ENCODE measurements at regions not wholly inside any gene's neighbourhood (a gene's known extent, or its start where the extent isn't known, plus 50 kb on each side); places are given as distances from the start of the nearest gene placed in this dataset.

GRCh38 chr2:5454051-5454390 lies 238.2 kb upstream of the SOX11 start:
- WGBS, result 85% methylated on average over 3 of the region's 4 CpGs
- Histone ChIP-seq H3K9ac (ENCODE audit: low read depth, low read length) (no peak overlapping the region), H3K4me1 (ENCODE audit: insufficient read depth, low read length) (peaks cover 15% of the 10 kb centered on the region), H3K36me3 (ENCODE audit: insufficient read depth, low read length) (no peaks in the 10 kb centered on the region), H3K9me3 (ENCODE audit: insufficient read depth, low read depth, low read length) (no peaks in the 10 kb centered on the region), H3K4me3 (ENCODE audit: low read length) (no peak overlapping the region), H3K27ac (ENCODE audit: low read depth, low read length) (no peak overlapping the region), H3K27me3 (ENCODE audit: insufficient read depth, low read length) (no peaks in the 10 kb centered on the region)

GRCh38 chr2:5459041-5459440 lies 233.1 kb upstream of the SOX11 start:
- Histone ChIP-seq H3K36me3 (ENCODE audit: insufficient read depth, low read length) (no peaks in the 10 kb centered on the region), H3K27ac (ENCODE audit: low read depth, low read length) (no peak overlapping the region), H3K9me3 (ENCODE audit: insufficient read depth, low read depth, low read length) (no peaks in the 10 kb centered on the region), H3K9ac (ENCODE audit: low read depth, low read length) (no peak overlapping the region), H3K4me1 (ENCODE audit: insufficient read depth, low read length) (peaks cover 3% of the 10 kb centered on the region), H3K27me3 (ENCODE audit: insufficient read depth, low read length) (no peaks in the 10 kb centered on the region), H3K4me3 (ENCODE audit: low read length) (no peak overlapping the region)
- WGBS, result 77% methylated on average over 6 of the region's 6 CpGs

DNA sequence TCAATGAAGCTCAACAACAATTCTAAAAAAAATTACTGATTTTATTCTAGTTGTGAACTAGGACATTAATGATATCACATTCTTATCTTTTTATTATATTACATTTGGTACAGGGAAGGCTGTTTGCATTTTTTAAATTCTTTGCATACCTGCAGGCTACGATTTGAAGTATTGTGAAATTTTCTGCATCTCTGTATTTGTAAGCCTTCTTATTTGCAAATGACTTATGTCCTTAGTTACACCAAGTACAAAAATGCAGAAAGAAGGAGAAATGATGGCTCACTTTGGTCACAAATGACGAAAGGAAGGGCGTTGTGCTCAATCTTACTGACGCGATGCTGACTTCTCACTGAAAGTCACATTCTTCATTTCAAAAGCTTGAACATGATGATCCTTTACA lies 227.5 kb upstream of the SOX11 start:
- Histone ChIP-seq H3K27ac (ENCODE audit: low read depth, low read length) (no peak overlapping the region), H3K9me3 (ENCODE audit: insufficient read depth, low read depth, low read length) (no peaks in the 10 kb centered on the region), H3K36me3 (ENCODE audit: insufficient read depth, low read length) (no peaks in the 10 kb centered on the region), H3K4me3 (ENCODE audit: low read length) (no peak overlapping the region), H3K27me3 (ENCODE audit: insufficient read depth, low read length) (no peaks in the 10 kb centered on the region), H3K9ac (ENCODE audit: low read depth, low read length) (no peak overlapping the region), H3K4me1 (ENCODE audit: insufficient read depth, low read length) (peaks cover 5% of the 10 kb centered on the region; the same call in 1 of the 2 replicates)
- WGBS, result 87% methylated on average over 5 of the region's 5 CpGs

GRCh38 chr2:5465859-5466258 lies 226.3 kb upstream of the SOX11 start:
- WGBS, result 84% methylated on average over 5 of the region's 5 CpGs

DNA sequence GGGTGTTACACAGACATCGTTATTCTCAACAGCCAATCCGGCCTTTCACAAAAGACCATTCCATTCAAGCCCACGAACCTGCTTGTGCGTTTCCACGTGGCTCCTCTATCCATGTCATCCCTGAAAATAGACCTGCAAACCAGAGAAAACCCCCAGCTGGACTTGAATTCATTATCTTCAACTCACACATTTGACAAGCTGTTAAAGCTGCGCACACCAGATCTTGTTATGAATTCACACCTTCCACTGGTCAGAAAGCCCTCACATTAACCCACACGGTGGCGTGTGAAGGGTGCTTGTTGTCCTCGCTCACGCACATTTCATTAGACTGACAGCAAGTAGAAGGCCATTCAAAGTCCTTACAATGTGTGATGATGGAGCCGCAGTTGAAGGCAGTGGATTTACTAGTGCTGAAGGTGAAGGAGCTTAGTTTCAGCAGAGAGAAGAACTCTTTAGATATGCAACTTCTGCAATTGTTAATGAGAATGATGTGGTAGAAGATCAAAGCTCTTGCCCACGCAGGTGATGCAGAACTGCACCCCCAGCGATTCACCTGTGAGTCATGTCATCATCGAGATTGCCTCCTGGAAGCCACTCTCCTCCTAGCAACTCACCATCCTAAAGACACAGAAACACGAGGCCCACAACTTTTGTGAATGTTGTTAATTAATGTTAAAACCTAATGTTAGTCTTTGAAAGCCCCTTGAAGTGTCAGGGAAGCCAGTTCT lies 224.8 kb upstream of the SOX11 start:
- 87% methylated on average over 15 of the region's 15 CpGs for WGBS
- Histone ChIP-seq H3K9me3 (ENCODE audit: insufficient read depth, low read depth, low read length) (no peaks in the 10 kb centered on the region), H3K36me3 (ENCODE audit: insufficient read depth, low read length) (no peaks in the 10 kb centered on the region), H3K4me1 (ENCODE audit: insufficient read depth, low read length) (peaks cover 5% of the 10 kb centered on the region; the same call in 1 of the 2 replicates), H3K27ac (ENCODE audit: low read depth, low read length) (no peak overlapping the region), H3K9ac (ENCODE audit: low read depth, low read length) (no peak overlapping the region), H3K27me3 (ENCODE audit: insufficient read depth, low read length) (no peaks in the 10 kb centered on the region), H3K4me3 (ENCODE audit: low read length) (no peak overlapping the region)

More at GRCh38 chr2:5465859-5466258, 226.3 kb upstream of the SOX11 start:
- H3K4me1 ChIP-seq (ENCODE audit: insufficient read depth, low read length), result peaks cover 5% of the 10 kb centered on the region; the same call in 1 of the 2 replicates
- no peak overlapping the region for H3K9ac ChIP-seq (ENCODE audit: low read depth, low read length)
- H3K27me3 ChIP-seq (ENCODE audit: insufficient read depth, low read length), result no peaks in the 10 kb centered on the region
- no peaks in the 10 kb centered on the region for H3K9me3 ChIP-seq (ENCODE audit: insufficient read depth, low read depth, low read length)
- no peaks in the 10 kb centered on the region for H3K36me3 ChIP-seq (ENCODE audit: insufficient read depth, low read length)
- H3K4me3 ChIP-seq (ENCODE audit: low read length), result no peak overlapping the region
- no peak overlapping the region for H3K27ac ChIP-seq (ENCODE audit: low read depth, low read length)

GRCh38 chr2:5472673-5473072 lies 219.5 kb upstream of the SOX11 start:
- no peak overlapping the region for H3K27ac ChIP-seq (ENCODE audit: low read depth, low read length)
- H3K4me3 ChIP-seq (ENCODE audit: low read length), result no peak overlapping the region
- no peak overlapping the region for H3K9ac ChIP-seq (ENCODE audit: low read depth, low read length)
- WGBS, result 96% methylated on average over 4 of the region's 4 CpGs
- no peaks in the 10 kb centered on the region for H3K9me3 ChIP-seq (ENCODE audit: insufficient read depth, low read depth, low read length)
- H3K27me3 ChIP-seq (ENCODE audit: insufficient read depth, low read length), result no peaks in the 10 kb centered on the region
- H3K36me3 ChIP-seq (ENCODE audit: insufficient read depth, low read length), result no peaks in the 10 kb centered on the region
- no peaks in the 10 kb centered on the region for H3K4me1 ChIP-seq (ENCODE audit: insufficient read depth, low read length)

- 0 out of 2 replicates have a peak, but pooled peaks cover 2% of the 10 kb centered on the region for H3K4me1 ChIP-seq (ENCODE audit: insufficient read depth, low read length)
- no peaks in the 10 kb centered on the region for H3K36me3 ChIP-seq (ENCODE audit: insufficient read depth, low read length)
- 90% methylated on average over 6 of the region's 6 CpGs for WGBS
- no peak overlapping the region for H3K9ac ChIP-seq (ENCODE audit: low read depth, low read length)
- H3K9me3 ChIP-seq (ENCODE audit: insufficient read depth, low read depth, low read length), result no peaks in the 10 kb centered on the region
- no peak overlapping the region for H3K4me3 ChIP-seq (ENCODE audit: low read length)
- H3K27me3 ChIP-seq (ENCODE audit: insufficient read depth, low read length), result no peaks in the 10 kb centered on the region
- H3K27ac ChIP-seq (ENCODE audit: low read depth, low read length), result no peak overlapping the region
Observed at GRCh38 chr2:5473635-5474034, 218.5 kb upstream of the SOX11 start.

GRCh38 chr2:5474716-5475115 lies 217.5 kb upstream of the SOX11 start:
- Histone ChIP-seq H3K27me3 (ENCODE audit: insufficient read depth, low read length) (no peaks in the 10 kb centered on the region), H3K9ac (ENCODE audit: low read depth, low read length) (no peak overlapping the region), H3K27ac (ENCODE audit: low read depth, low read length) (no peak overlapping the region), H3K36me3 (ENCODE audit: insufficient read depth, low read length) (no peaks in the 10 kb centered on the region), H3K9me3 (ENCODE audit: insufficient read depth, low read depth, low read length) (no peaks in the 10 kb centered on the region), H3K4me3 (ENCODE audit: low read length) (no peak overlapping the region), H3K4me1 (ENCODE audit: insufficient read depth, low read length) (peaks cover 13% of the 10 kb centered on the region)
- WGBS, result 86% methylated on average over 11 of the region's 14 CpGs

GRCh38 chr2:5479265-5479928 lies 212.8 kb upstream of the SOX11 start:
- Histone ChIP-seq H3K4me3 (ENCODE audit: low read length) (peak overlapping the region; percentile 24; the same call in 1 of the 2 replicates), H3K4me1 (ENCODE audit: insufficient read depth, low read length) (peaks cover 38% of the 10 kb centered on the region), H3K27ac (ENCODE audit: low read depth, low read length) (peak overlapping the region; percentile 57), H3K9me3 (ENCODE audit: insufficient read depth, low read depth, low read length) (no peaks in the 10 kb centered on the region), H3K36me3 (ENCODE audit: insufficient read depth, low read length) (no peaks in the 10 kb centered on the region), H3K27me3 (ENCODE audit: insufficient read depth, low read length) (no peaks in the 10 kb centered on the region), H3K9ac (ENCODE audit: low read depth, low read length) (peak overlapping the region; percentile 34; the same call in 1 of the 2 replicates)
- 42% methylated on average over 7 of the region's 7 CpGs for WGBS

DNA sequence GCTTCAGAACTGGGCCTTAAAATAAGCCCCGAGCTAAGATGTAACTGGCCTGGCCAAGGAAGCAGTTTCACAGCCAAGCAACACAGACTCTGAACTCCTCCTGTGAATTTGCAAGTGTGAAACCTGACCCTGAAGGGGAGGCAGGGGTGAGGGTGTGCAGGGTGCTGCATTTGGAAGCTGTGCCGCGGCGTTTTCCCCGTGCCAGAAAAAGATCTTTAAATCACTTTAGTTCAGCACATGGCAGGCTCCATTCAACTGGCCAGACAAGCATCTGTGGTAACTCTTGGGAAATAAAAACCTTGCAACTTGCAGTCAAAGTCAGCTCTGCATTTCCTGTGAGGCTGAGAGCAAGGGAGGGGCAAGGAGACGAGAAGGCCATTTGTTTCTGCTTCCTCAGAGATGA lies 209.3 kb upstream of the SOX11 start:
- no peaks in the 10 kb centered on the region for H3K27me3 ChIP-seq (ENCODE audit: insufficient read depth, low read length)
- H3K9me3 ChIP-seq (ENCODE audit: insufficient read depth, low read depth, low read length), result no peaks in the 10 kb centered on the region
- 16% methylated on average over 6 of the region's 6 CpGs for whole genome bisulfite sequencing
- no peaks in the 10 kb centered on the region for H3K36me3 ChIP-seq (ENCODE audit: insufficient read depth, low read length)
- H3K4me3 ChIP-seq (ENCODE audit: low read length), result peak overlapping the region; percentile 10; the same call in 1 of the 2 replicates
- peaks cover 51% of the 10 kb centered on the region for H3K4me1 ChIP-seq (ENCODE audit: insufficient read depth, low read length)
- H3K9ac ChIP-seq (ENCODE audit: low read depth, low read length), result no peak overlapping the region
- H3K27ac ChIP-seq (ENCODE audit: low read depth, low read length), result no peak overlapping the region; the same call in 1 of the 2 replicates

GRCh38 chr2:5484868-5485267 lies 207.3 kb upstream of the SOX11 start:
- Histone ChIP-seq H3K27me3 (ENCODE audit: insufficient read depth, low read length) (no peaks in the 10 kb centered on the region), H3K9ac (ENCODE audit: low read depth, low read length) (no peak overlapping the region), H3K4me1 (ENCODE audit: insufficient read depth, low read length) (peaks cover 37% of the 10 kb centered on the region), H3K4me3 (ENCODE audit: low read length) (no peak overlapping the region), H3K9me3 (ENCODE audit: insufficient read depth, low read depth, low read length) (no peaks in the 10 kb centered on the region), H3K27ac (ENCODE audit: low read depth, low read length) (peak overlapping the region; percentile 61; the same call in 1 of the 2 replicates), H3K36me3 (ENCODE audit: insufficient read depth, low read length) (no peaks in the 10 kb centered on the region)
- WGBS, result 94% methylated on average over 4 of the region's 4 CpGs

Measured in HUES64 (cell line).